ENCODE measurements at regions not wholly inside any gene's neighbourhood (a gene's known extent, or its start where the extent isn't known, plus 50 kb on each side); places are given as distances from the start of the nearest gene placed in this dataset.

- intact Hi-C loops (cut with DNase I) = loop anchor here in 2 of 10 donors (10.0 kb wide), 1 partner anchor 537 kb away; the partner anchor contains the start of gene FZD8 (in 2 of the 2)
- Histone ChIP-seq H3K36me3 (no peaks in the 10 kb centered on the region), H3K4me1 (peaks cover 0 to 27% (median 16%) of the 10 kb centered on the region in 9 donors), H3K27ac (peak overlapping the region in 8 of 10 donors; percentile 32 to 79 (median 56)), H3K9me3 (peaks cover 0 to 13% (median 0%) of the 10 kb centered on the region in 11 donors), H3K27me3 (no peaks in the 10 kb centered on the region), H3K4me3 (no peak overlapping the region)
- no peak for DNase-seq
- TF ChIP-seq, protein P1, sequence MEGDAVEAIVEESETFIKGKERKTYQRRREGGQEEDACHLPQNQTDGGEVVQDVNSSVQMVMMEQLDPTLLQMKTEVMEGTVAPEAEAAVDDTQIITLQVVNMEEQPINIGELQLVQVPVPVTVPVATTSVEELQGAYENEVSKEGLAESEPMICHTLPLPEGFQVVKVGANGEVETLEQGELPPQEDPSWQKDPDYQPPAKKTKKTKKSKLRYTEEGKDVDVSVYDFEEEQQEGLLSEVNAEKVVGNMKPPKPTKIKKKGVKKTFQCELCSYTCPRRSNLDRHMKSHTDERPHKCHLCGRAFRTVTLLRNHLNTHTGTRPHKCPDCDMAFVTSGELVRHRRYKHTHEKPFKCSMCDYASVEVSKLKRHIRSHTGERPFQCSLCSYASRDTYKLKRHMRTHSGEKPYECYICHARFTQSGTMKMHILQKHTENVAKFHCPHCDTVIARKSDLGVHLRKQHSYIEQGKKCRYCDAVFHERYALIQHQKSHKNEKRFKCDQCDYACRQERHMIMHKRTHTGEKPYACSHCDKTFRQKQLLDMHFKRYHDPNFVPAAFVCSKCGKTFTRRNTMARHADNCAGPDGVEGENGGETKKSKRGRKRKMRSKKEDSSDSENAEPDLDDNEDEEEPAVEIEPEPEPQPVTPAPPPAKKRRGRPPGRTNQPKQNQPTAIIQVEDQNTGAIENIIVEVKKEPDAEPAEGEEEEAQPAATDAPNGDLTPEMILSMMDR (IDR thresholded peaks at IDR 0.05) = no peak
- 41 to 62% methylated on average over 3 of the region's 3 CpGs for WGBS, 2 donors
- ATAC-seq = peak in 7 of 8 donors; percentile 68 to 90 (median 82)
These were observed 539.5 kb upstream of the FZD8 start for GRCh38 chr10:36181426-36182178.

DNA sequence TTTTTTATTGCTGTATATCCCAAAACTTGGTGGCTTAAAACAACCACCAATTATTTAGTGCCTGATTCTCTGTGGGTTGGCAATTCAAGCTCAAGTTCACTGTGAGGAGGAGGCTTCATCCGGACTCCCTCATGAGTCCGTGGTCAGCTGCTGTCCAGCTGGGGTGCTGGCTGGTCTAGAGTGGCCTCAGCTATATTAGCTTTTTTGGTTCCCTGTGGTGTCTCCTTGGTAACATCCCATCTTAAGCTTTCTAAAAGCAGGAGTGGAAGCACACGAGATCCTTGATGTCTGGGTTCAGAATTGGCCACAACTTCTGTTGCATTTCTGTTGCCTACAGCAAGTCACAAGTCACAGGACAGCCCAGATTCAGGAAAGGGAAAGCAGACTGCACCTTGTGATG lies 536.5 kb upstream of the FZD8 start:
- Histone ChIP-seq H3K36me3 (no peaks in the 10 kb centered on the region), H3K4me1 (peaks cover 0 to 32% (median 22%) of the 10 kb centered on the region in 9 donors), H3K4me3 (no peak overlapping the region), H3K27ac (no peak overlapping the region), H3K27me3 (no peaks in the 10 kb centered on the region), H3K9me3 (peaks cover 0 to 13% (median 0%) of the 10 kb centered on the region in 11 donors)
- intact Hi-C loops (cut with DNase I) = no loop called here
- WGBS, 2 donors = 72 to 85% methylated on average over 3 of the region's 3 CpGs
- ATAC-seq (no peak), DNase-seq (no peak)
- TF ChIP-seq, protein P1 (IDR thresholded peaks at IDR 0.05) = no peak

DNA sequence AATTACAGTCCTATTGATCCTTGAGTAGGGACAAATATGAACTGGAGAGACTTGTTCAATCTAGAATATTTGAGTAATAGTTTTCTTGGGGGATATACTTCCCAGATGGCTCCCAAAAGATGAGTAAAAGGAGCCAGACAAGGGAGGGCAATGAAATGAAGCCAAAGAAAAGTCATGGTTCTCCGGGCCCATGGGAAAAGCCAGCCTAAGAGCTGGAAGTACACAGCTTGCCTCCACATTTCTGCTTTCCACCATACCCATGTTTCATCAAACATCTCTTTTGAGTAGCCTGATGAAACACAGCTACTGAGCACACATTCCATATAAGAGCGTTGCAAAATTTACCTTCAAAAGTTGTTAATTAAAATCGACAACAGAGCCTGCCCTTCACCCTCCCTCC lies 535.0 kb upstream of the FZD8 start:
- TF ChIP-seq, protein P1 (IDR thresholded peaks at IDR 0.05) = no peak
- no peaks in the 10 kb centered on the region for H3K27me3 ChIP-seq
- no peaks in the 10 kb centered on the region for H3K36me3 ChIP-seq
- no peak for ATAC-seq
- peaks cover 0 to 36% (median 21%) of the 10 kb centered on the region in 9 donors for H3K4me1 ChIP-seq
- H3K4me3 ChIP-seq = no peak overlapping the region
- DNase-seq = no peak
- H3K27ac ChIP-seq = no peak overlapping the region
- intact Hi-C loops (cut with DNase I) = no loop called here
- H3K9me3 ChIP-seq = peaks cover 0 to 13% (median 0%) of the 10 kb centered on the region in 11 donors
- 94 to 96% methylated on average over 3 of the region's 3 CpGs for WGBS, 2 donors

GRCh38 chr10:36175954-36176353 lies 533.9 kb upstream of the FZD8 start:
- intact Hi-C loops (cut with DNase I) = no loop called here
- DNase-seq = no peak

More at GRCh38 chr10:36175954-36176353, 533.9 kb upstream of the FZD8 start:
- Histone ChIP-seq H3K9me3 (peaks cover 0 to 13% (median 0%) of the 10 kb centered on the region in 11 donors), H3K27me3 (no peaks in the 10 kb centered on the region), H3K27ac (no peak overlapping the region), H3K4me3 (no peak overlapping the region), H3K4me1 (peaks cover 0 to 36% (median 20%) of the 10 kb centered on the region in 9 donors), H3K36me3 (no peaks in the 10 kb centered on the region)
- no peak for ATAC-seq
- TF ChIP-seq, protein P1 (IDR thresholded peaks at IDR 0.05) = no peak

Measured in heart right ventricle (tissue), 16 donors.